ENCODE measurements at regions not wholly inside any gene's neighbourhood (a gene's known extent, or its start where the extent isn't known, plus 50 kb on each side); places are given as distances from the start of the nearest gene placed in this dataset.

GRCh38 chr5:57832875-57833274 lies 350.3 kb upstream of the ACTBL2 start:
- TF ChIP-seq EZH2 (IDR thresholded peaks at IDR 0.05; ENCODE audit: borderline replicate concordance, insufficient read depth, low read depth, low read length, poor library complexity, severe bottlenecking) (no peak), CTCF (IDR thresholded peaks at IDR 0.05) (no peak)
